ENCODE measurements at regions not wholly inside any gene's neighbourhood (a gene's known extent, or its start where the extent isn't known, plus 50 kb on each side); places are given as distances from the start of the nearest gene placed in this dataset.

GRCh38 chr15:46567968-46568367 lies 933.1 kb downstream of the SQOR start:
- H3K4me3 Mint-ChIP-seq (ENCODE audit: unreplicated experiment): no peak overlapping the region
- H3K27ac Mint-ChIP-seq (ENCODE audit: unreplicated experiment): no peak overlapping the region
- no peak for TF ChIP-seq CTCF (IDR thresholded peaks at IDR 0.05; ENCODE audit: unreplicated experiment)
- peaks cover 31% of the 10 kb centered on the region for H3K9me3 Mint-ChIP-seq (ENCODE audit: unreplicated experiment)
- H3K4me1 Mint-ChIP-seq (ENCODE audit: unreplicated experiment): no peaks in the 10 kb centered on the region
- no peaks in the 10 kb centered on the region for H3K27me3 Mint-ChIP-seq (ENCODE audit: unreplicated experiment)
- H3K36me3 Mint-ChIP-seq (ENCODE audit: low read depth, unreplicated experiment): no peaks in the 10 kb centered on the region
- DNase-seq (ENCODE audit: low spot score): no peak

DNA sequence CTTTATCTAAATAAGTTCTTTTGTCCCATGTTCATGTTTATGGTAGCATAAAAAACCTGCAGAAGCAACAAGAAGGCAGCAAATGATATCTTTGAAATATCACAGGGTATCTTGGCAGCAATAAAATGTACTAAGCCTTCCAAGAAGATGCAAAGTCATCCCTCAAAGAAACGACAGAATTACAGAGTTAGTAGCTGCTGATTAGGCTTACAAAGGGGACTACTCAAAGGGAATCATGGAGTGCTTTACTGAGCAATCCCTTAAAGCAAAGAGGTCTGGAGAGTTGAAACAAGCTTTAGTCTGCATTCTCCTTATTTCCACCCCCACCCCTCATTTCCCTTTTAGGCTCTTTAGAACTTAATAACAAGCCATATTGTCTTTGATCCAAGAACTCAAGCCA lies 935.0 kb downstream of the SQOR start:
- no peak for DNase-seq (ENCODE audit: low spot score)
- Mint-ChIP-seq H3K4me1 (ENCODE audit: unreplicated experiment) (no peaks in the 10 kb centered on the region), H3K4me3 (ENCODE audit: unreplicated experiment) (no peak overlapping the region), H3K27me3 (ENCODE audit: unreplicated experiment) (no peaks in the 10 kb centered on the region), H3K27ac (ENCODE audit: unreplicated experiment) (no peak overlapping the region), H3K9me3 (ENCODE audit: unreplicated experiment) (peaks cover 24% of the 10 kb centered on the region), H3K36me3 (ENCODE audit: low read depth, unreplicated experiment) (no peaks in the 10 kb centered on the region)
- no peak for TF ChIP-seq CTCF (IDR thresholded peaks at IDR 0.05; ENCODE audit: unreplicated experiment)

DNA sequence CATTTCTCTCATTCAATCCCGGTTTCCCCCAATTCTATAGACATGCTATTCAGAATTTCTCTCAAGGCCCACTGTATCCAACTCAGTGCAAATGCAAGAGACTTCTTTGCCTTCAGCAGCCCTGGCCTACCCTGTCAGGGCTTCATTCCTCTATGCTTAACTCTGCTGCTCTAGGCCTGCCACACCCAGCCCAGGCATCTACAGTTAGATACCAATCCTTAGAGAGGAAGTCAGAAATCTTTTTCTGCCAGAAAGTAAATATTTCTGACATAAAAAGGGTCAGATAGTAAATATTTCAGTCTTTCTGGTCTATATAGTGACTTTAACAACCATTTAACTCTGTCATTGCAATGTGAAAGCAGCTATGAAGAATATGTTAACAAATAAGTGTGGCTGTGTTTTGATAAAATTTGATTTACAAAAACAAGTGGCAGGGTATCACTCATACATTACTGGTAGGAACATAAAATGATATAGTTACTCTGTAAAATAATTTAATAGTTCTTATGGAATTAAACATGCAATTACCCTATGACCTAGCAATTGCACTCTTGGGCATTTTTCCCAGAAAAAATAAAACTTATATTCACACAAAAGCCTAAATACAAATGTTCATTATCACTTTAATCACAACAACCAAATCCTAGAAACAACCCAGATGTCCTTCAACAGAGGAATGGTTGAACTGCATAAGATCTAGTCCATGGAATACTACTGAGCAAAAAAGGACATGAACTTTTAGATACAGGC lies 942.0 kb downstream of the SQOR start:
- H3K4me3 Mint-ChIP-seq (ENCODE audit: unreplicated experiment): no peak overlapping the region
- H3K27ac Mint-ChIP-seq (ENCODE audit: unreplicated experiment): no peak overlapping the region
- H3K9me3 Mint-ChIP-seq (ENCODE audit: unreplicated experiment): peaks cover 12% of the 10 kb centered on the region
- H3K4me1 Mint-ChIP-seq (ENCODE audit: unreplicated experiment): no peaks in the 10 kb centered on the region
- DNase-seq (ENCODE audit: low spot score): no peak
- H3K27me3 Mint-ChIP-seq (ENCODE audit: unreplicated experiment): no peaks in the 10 kb centered on the region
- TF ChIP-seq CTCF (IDR thresholded peaks at IDR 0.05; ENCODE audit: unreplicated experiment): no peak
- H3K36me3 Mint-ChIP-seq (ENCODE audit: low read depth, unreplicated experiment): no peaks in the 10 kb centered on the region

- Mint-ChIP-seq H3K27ac (ENCODE audit: unreplicated experiment) (no peak overlapping the region), H3K4me1 (ENCODE audit: unreplicated experiment) (no peaks in the 10 kb centered on the region), H3K36me3 (ENCODE audit: low read depth, unreplicated experiment) (no peaks in the 10 kb centered on the region), H3K27me3 (ENCODE audit: unreplicated experiment) (no peaks in the 10 kb centered on the region), H3K9me3 (ENCODE audit: unreplicated experiment) (peaks cover 7% of the 10 kb centered on the region), H3K4me3 (ENCODE audit: unreplicated experiment) (no peak overlapping the region)
- no peak for DNase-seq (ENCODE audit: low spot score)
- no peak for TF ChIP-seq CTCF (IDR thresholded peaks at IDR 0.05; ENCODE audit: unreplicated experiment)
Observed at GRCh38 chr15:46577767-46578166, 942.9 kb downstream of the SQOR start.

DNA sequence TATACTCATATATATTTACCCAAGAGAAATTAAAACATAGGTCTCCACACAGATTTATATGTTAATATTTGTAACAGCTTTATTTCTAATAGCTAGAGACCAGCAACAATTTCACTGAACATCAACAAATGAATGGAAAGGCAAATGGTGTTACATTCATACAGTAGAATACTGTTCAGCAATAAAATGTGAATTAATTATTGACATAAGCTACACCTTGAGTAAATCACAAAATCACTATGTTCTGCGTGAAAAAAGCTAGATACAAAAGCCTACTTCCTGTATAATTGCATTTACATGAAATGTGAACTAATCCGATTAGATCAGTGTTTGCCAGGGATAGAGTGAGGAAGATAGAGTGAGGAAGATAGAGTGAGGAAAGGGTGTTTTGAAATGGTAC lies 945.7 kb downstream of the SQOR start:
- DNase-seq (ENCODE audit: low spot score): no peak
- H3K27me3 Mint-ChIP-seq (ENCODE audit: unreplicated experiment): peaks cover 2% of the 10 kb centered on the region
- no peak for TF ChIP-seq CTCF (IDR thresholded peaks at IDR 0.05; ENCODE audit: unreplicated experiment)
- H3K27ac Mint-ChIP-seq (ENCODE audit: unreplicated experiment): no peak overlapping the region
- H3K4me3 Mint-ChIP-seq (ENCODE audit: unreplicated experiment): no peak overlapping the region
- H3K36me3 Mint-ChIP-seq (ENCODE audit: low read depth, unreplicated experiment): no peaks in the 10 kb centered on the region
- peaks cover 3% of the 10 kb centered on the region for H3K9me3 Mint-ChIP-seq (ENCODE audit: unreplicated experiment)
- no peaks in the 10 kb centered on the region for H3K4me1 Mint-ChIP-seq (ENCODE audit: unreplicated experiment)

Data from endothelial cell (in vitro differentiated cells).